HS-27A (cell line): ENCODE measurements at regions not wholly inside any gene's neighbourhood (a gene's known extent, or its start where the extent isn't known, plus 50 kb on each side); places are given as distances from the start of the nearest gene placed in this dataset.

ENCODE experiments used
- DNase-seq: peaks from one replicate; pipeline ENCODE4 v3.0.0-alpha.2; 2012; ENCODE audit warnings: low read depth, missing footprints

DNA sequence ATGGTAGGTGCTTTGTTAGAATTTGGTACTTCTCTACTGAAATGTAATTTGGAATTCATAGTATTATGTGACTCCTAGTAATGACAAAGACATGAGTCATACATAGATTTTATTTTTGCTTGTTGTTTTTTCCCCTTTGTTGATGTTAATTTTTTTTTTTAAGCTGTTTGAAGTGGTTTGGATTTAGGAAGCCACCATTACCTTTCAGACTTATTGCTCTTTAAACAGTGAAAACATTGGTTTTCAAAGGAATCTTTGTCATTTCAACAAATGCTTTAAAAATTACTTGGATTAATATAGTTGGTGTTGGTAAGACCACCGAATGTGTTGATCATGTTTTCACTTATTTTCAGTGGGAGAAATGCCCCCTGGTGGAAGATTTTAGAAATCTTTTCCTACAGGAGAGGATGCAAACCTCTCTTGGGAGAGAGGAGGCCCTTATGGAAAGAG lies 170.1 kb upstream of the PITX1 start:
- DNase-seq: no peak

DNA sequence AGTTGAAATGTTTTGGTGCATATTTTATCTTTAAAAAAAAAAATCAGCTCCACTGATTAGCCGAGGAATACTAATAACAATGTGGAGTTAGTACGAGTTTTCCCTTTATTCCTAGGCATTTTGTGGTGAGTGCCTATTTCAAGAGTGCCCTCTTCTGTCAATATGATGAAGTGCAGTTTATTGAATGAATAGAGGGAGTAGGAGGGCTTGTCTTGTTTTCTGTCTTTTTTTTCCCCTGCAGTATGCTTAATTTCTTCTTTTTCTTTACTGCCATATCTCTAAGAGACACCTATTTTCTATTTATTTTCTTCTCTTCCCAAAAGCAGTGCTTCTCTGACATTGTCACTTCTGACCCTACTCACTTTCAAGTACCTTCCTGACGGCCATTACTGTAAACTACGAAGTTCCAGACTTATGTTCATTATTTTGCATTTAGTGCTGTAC lies 169.6 kb upstream of the PITX1 start:
- DNase-seq: no peak

GRCh38 chr5:135203019-135203418 lies 169.0 kb upstream of the PITX1 start:
- DNase-seq: no peak

DNA sequence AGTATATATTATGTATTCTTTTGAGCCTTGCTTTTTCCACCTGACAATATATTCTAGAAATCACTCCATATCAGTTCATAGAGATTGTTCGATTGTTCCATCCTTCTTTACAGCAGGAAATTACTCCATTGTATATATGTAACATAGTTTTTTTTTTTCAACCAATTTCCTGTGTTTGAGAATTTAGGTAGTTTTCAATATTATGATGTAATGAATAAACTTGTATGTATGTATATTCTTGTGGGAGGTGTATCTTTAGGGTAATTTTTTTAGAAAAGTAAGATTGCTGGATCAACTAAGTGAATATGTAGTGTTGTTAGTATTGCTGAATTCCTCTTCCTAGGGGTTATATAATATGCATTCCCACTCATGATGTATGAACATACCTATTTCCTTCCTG lies 165.9 kb upstream of the PITX1 start:
- DNase-seq: no peak

DNA sequence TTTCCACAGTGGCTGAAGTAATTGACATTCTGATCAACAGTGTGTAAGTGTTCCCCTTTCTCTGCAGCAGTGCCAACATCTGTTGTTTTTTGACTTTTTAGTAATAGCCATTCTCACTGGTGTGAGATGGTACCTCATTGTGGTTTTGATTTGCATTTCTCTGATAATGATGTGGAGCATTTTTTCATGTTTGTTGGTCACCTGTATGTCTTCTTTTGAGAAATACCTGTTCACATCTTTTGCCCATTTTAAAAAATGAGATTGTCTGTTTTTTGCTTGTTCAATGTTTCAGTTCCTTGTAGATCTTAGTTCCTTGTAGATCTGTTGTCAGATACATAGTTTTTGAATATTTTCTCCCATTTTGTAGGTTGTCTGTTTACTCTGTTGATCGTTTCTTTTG lies 162.5 kb upstream of the PITX1 start:
- DNase-seq: no peak

GRCh38 chr5:135195270-135195608 lies 161.2 kb upstream of the PITX1 start:
- DNase-seq: no peak

DNA sequence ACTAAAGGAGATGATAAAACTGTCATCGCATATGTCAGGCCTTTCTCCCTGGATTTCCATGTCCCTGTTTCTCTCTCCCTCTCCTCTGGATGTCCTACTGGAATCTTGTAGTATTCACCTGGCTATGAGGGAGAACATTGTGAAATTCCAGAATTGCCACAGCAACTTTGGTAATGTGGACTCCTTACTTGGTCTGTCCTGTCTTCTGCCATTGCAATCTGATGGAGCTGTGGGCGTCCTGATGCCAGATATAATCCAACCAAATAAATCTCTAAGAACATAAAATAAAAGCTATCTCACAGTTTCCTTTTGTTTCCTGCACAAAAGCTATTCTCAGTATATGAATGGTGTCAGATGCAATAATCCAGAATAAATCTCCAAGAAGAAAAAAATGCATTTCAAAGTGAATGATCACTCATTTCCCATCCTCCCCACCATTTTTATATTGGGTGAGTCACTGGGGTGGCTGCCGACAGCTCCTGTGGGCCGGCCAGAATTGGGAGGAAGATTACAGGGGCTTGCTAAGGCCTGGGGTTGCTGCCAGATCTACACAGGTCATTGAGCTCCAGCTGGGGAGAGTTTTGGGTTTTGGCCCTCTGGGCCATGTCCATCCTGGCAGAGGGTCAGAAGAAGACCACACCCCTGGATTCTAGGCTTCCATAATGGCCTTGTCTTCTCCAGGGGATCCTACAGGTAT lies 160.7 kb upstream of the PITX1 start:
- no peak for DNase-seq

DNA sequence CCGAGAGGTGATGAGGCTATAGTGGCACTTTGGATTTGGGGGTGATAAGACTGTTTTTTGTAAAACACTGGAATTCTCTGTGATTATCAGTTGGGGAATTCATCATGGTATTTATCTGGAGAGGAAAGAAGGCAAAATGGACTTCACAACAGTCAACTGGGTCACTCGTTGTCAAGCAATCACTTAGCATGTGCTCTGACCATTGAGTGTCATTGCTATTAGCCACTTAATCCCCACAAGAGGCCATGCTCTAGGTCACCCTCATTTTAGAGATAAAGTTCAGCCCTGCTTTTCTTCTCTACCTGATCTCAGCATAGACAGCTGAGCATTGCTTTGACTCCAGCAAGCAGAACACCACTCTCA lies 160.1 kb upstream of the PITX1 start:
- DNase-seq: no peak

DNA sequence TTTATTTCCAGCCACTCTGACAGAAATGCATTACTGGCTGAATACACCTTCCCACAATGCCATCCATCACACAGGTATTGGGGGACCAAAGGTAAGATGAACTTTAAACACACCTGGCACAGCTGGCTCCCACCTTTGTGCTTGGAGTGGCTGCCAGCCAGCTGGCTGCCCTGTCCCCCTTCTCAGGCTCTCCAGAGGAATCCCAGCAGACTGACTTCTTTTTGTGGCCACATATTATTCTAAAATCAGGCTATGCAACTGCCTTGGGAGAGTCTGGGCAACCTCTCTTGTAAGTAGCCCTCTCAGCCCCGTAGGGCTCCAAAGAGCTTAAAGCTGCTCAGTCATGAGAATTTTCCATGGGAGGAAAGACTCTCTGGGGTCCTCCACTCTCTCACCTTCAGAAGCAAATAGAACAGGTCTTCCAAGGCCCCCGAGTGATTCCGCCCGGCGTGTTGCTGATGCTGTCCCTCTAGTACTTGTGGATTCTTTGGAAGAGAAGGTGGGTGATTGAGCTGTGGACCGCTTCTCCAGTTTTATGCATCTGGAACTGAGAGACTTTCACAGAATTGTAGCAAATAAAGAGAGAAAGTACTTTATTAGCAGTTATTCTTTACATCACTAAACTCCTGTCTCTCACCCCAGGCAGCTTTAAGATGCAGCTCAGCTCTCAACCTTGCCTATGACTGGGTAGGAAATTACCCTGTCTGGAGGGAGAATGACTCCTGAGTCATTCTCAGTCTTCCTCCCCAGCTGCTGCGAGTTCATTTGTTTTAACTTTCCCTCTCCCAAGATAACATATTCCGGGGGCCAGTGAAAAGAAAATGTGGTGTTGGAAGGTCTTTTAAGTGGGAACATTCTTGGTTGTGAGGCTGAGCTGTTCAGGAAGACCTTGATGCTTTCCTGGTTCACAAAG lies 159.4 kb upstream of the PITX1 start:
- DNase-seq: no peak

DNA sequence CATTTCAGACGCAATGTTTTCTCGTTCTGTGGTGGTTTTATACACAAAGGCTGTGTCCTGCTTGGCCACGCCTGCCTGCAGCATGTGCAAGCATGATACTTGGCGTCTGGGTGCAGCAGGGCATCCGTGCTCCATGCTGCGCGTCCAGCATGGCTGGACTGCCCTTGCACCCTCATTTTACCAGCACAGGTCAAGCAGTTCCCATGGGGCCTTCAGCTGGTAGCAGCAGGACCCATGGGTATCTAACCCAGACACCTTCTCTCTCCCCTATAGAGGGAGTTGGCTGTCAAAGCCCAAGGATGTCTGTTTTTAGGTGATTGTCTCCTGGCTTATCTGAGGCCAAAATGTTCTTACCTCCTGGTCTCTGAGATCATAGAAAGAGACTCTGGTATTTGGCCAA lies 158.3 kb upstream of the PITX1 start:
- no peak for DNase-seq

- DNase-seq: no peak
Observed at GRCh38 chr5:135191084-135191826, 157.2 kb upstream of the PITX1 start.

- DNase-seq: no peak
Observed at GRCh38 chr5:135190416-135191083, 156.5 kb upstream of the PITX1 start.

- no peak for DNase-seq
Observed at GRCh38 chr5:135189024-135189423, 155.0 kb upstream of the PITX1 start.

- no peak for DNase-seq
Observed at GRCh38 chr5:135188233-135188914, 154.3 kb upstream of the PITX1 start.

- no peak for DNase-seq
Observed at GRCh38 chr5:135186662-135187522, 152.9 kb upstream of the PITX1 start.

DNA sequence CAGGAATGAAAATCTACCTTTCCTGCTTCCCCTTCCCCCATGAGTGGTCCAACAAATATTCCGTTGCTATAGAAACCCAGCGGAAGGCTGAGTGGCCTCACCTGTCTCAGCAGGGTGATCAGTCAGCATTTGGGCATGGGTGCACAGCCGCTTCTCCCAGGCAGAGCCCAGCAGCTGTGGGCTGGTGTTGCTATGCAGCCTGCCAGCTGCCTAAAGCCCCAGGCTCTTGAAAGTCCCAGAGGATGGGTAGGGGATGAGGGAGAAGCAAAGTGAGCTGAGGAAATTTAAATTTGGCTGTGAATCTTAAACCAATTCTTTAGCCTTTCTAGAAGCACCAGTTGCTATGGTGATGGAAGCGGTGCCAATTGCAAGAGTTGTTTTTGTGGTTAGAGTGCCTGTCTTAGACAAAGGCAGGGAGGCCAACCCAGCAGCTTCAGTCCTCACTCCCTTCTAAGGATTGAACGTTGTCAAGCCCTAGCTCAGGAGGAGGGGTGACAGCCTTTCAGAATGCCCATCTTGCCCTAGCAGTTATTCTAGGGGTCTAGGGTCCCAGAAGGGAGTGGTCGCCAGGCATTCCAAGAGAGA lies 151.5 kb upstream of the PITX1 start:
- DNase-seq: no peak

- DNase-seq: no peak
Observed at GRCh38 chr5:135184646-135185045, 150.6 kb upstream of the PITX1 start.

DNA sequence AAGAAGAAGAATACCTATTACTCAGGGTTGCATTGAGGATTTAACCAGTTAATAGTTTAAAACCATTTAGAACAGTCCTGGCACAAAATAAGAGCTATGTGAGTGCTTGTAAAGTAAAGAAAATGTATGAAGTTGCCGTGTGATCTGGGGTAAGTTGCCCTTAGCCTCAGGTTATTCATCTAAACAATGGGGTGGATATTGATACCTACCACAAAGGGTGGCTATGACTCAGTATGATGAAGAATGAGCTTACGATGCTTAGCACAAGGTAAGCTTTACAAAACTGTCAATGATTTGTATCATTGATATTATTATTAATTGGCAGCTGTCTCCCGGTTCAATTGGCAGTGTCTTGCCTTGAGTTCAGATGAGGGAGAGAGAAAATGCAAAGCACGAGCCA lies 149.4 kb upstream of the PITX1 start:
- DNase-seq: no peak

DNA sequence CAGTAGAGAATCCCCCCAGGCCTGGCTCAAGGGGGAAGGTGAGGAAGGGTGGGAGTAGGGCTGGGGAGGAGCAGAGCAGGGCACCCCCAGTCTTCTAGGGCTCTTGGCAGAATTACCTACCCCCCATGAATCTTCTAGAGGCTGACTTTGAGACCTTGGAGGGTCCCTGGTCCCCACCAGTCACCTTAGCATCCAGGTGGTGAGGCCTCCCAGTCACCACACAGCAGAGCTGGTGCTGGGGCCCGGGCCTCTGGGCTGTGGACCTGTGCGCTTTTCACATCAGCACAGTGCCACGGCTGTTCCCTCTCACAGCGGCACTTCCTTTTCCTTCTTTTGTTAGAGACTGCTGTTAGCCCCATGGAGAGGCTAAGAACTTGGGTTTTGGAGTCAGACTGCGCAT lies 148.6 kb upstream of the PITX1 start:
- no peak for DNase-seq

DNA sequence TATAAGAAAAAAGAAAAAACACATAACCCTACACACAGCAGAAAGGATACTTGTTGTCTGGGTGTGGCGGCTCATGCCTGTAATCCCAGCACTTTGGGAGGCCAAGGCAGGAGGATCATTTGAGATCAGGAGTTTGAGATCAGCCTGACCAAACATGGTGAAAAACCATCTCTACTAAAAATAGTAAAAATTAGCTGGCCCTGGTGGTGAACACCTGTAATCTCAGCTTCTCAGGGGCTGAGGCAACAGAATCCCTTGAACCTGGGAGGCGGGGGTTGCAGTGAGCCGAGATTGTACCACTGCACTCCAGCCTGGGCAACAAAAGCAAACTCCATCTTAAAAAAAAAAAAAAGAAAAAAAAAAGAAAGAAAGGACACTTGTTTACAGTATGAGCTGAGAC lies 147.6 kb upstream of the PITX1 start:
- no peak for DNase-seq
